SK-N-SH treated with all-trans-retinoic acid at 6 μM for 48 hours (cell line): ENCODE measurements at regions not wholly inside any gene's neighbourhood (a gene's known extent, or its start where the extent isn't known, plus 50 kb on each side); places are given as distances from the start of the nearest gene placed in this dataset.

Source experiments
- ATAC-seq: fragments of 200-7000 bp; cut with Tn5 transposase; 3 replicates; pipeline ENCODE4 v1.9.1; 2020; ENCODE audit warnings: mild to moderate bottlenecking, moderate library complexity
- ARNTL ChIP-seq: fragments of 450-650 bp; formaldehyde crosslinking; IDR thresholded peaks from 2 replicates; pipeline ENCODE4 v1.5.0; 2020; ENCODE audit warnings: low read depth, mild to moderate bottlenecking, moderate library complexity, borderline replicate concordance
- BACH2 ChIP-seq: fragments of 250-450 bp; sonication (Bioruptor Pico); IDR thresholded peaks from 2 replicates; pipeline ENCODE4 v1.9.0; 2021; ENCODE audit warnings: mild to moderate bottlenecking, borderline replicate concordance
- CREB5 ChIP-seq: fragments of 250-450 bp; sonication (Bioruptor Pico); IDR thresholded peaks from 2 replicates; pipeline ENCODE4 v1.5.1; 2020; ENCODE audit warnings: low read depth, mild to moderate bottlenecking, moderate library complexity
- CSDC2 ChIP-seq: fragments of 250-450 bp; sonication (Bioruptor Pico); IDR thresholded peaks from 2 replicates; pipeline ENCODE4 v1.5.0; 2020; ENCODE audit warnings: mild to moderate bottlenecking, moderate library complexity
- ESRRG ChIP-seq: fragments of 250-450 bp; sonication (Bioruptor Pico); IDR thresholded peaks from 2 replicates; pipeline ENCODE4 v1.6.1; 2021; ENCODE audit warnings: mild to moderate bottlenecking
- GLIS3 ChIP-seq: fragments of 250-450 bp; sonication (Bioruptor Pico); IDR thresholded peaks from 2 replicates; pipeline ENCODE4 v1.5.0; 2020; ENCODE audit warnings: mild to moderate bottlenecking, moderate library complexity
- ISL1 ChIP-seq: fragments of 250-450 bp; sonication (Bioruptor Pico); IDR thresholded peaks from 2 replicates; pipeline ENCODE4 v2.1.2; 2022; ENCODE audit warnings: mild to moderate bottlenecking, moderate library complexity
- OSR1 ChIP-seq: fragments of 250-450 bp; sonication (Bioruptor Pico); IDR thresholded peaks from 2 replicates; pipeline ENCODE4 v1.8.0; 2022; ENCODE audit warnings: moderate library complexity, mild to moderate bottlenecking, inconsistent platforms
- POU6F1 ChIP-seq: fragments of 250-450 bp; sonication (Bioruptor Pico); IDR thresholded peaks from 2 replicates; pipeline ENCODE4 v1.8.0; 2021; ENCODE audit warnings: low read depth, mild to moderate bottlenecking, moderate library complexity, borderline replicate concordance
- PPARA ChIP-seq: fragments of 250-450 bp; sonication (Bioruptor Pico); IDR thresholded peaks from 2 replicates; pipeline ENCODE4 v1.5.0; 2020; ENCODE audit warnings: mild to moderate bottlenecking, borderline replicate concordance
- RARB ChIP-seq: fragments of 250-450 bp; sonication (Bioruptor Pico); IDR thresholded peaks from 2 replicates; pipeline ENCODE4 v1.8.0; 2021; ENCODE audit warnings: mild to moderate bottlenecking, moderate library complexity
- SNAI2 ChIP-seq: fragments of 250-450 bp; sonication (Bioruptor Pico); IDR thresholded peaks from 2 replicates; pipeline ENCODE4 v1.5.0; 2020; ENCODE audit warnings: mild to moderate bottlenecking, moderate library complexity
- TCF4 ChIP-seq: fragments of 250-450 bp; sonication (Bioruptor Pico); IDR thresholded peaks from 2 replicates; pipeline ENCODE4 v1.8.0; 2021; ENCODE audit warnings: mild to moderate bottlenecking, moderate library complexity, borderline replicate concordance
- ZC3H10 ChIP-seq: fragments of 250-450 bp; sonication (Bioruptor Pico); IDR thresholded peaks from 2 replicates; pipeline ENCODE4 v1.5.1; 2021; ENCODE audit warnings: mild to moderate bottlenecking, moderate library complexity
- ZFP3 ChIP-seq: fragments of 250-450 bp; sonication (Bioruptor Pico); IDR thresholded peaks from 2 replicates; pipeline ENCODE4 v1.5.0; 2020; ENCODE audit warnings: mild to moderate bottlenecking, moderate library complexity
- ZFP30 ChIP-seq: fragments of 450-650 bp; formaldehyde crosslinking; IDR thresholded peaks from 2 replicates; pipeline ENCODE4 v1.5.0; 2022; ENCODE audit warnings: mild to moderate bottlenecking, moderate library complexity
- ZNF565 ChIP-seq: fragments of 450-650 bp; formaldehyde crosslinking; conservative IDR thresholded peaks from 2 replicates; pipeline ENCODE4 v1.5.0; 2020; ENCODE audit warnings: low read depth, mild to moderate bottlenecking, moderate library complexity
- ZNF70 ChIP-seq: fragments of 450-650 bp; formaldehyde crosslinking; IDR thresholded peaks from 2 replicates; pipeline ENCODE4 v1.5.0; 2020; ENCODE audit warnings: mild to moderate bottlenecking, moderate library complexity
- ZNF8 ChIP-seq: fragments of 450-650 bp; formaldehyde crosslinking; IDR thresholded peaks from 2 replicates; pipeline ENCODE4 v1.5.0; 2020; ENCODE audit warnings: mild to moderate bottlenecking, moderate library complexity
- TF ChIP-seq, protein P1 (sequence below): fragments of 250-450 bp; sonication (Bioruptor Pico); IDR thresholded peaks from 2 replicates; pipeline ENCODE4 v1.5.1; 2021; ENCODE audit warnings: mild to moderate bottlenecking, moderate library complexity
- TF ChIP-seq, protein P2 (sequence below): fragments of 250-450 bp; sonication (Bioruptor Pico); IDR thresholded peaks from 2 replicates; pipeline ENCODE4 v1.8.0; 2020; ENCODE audit warnings: mild to moderate bottlenecking, moderate library complexity, borderline replicate concordance

DNA sequence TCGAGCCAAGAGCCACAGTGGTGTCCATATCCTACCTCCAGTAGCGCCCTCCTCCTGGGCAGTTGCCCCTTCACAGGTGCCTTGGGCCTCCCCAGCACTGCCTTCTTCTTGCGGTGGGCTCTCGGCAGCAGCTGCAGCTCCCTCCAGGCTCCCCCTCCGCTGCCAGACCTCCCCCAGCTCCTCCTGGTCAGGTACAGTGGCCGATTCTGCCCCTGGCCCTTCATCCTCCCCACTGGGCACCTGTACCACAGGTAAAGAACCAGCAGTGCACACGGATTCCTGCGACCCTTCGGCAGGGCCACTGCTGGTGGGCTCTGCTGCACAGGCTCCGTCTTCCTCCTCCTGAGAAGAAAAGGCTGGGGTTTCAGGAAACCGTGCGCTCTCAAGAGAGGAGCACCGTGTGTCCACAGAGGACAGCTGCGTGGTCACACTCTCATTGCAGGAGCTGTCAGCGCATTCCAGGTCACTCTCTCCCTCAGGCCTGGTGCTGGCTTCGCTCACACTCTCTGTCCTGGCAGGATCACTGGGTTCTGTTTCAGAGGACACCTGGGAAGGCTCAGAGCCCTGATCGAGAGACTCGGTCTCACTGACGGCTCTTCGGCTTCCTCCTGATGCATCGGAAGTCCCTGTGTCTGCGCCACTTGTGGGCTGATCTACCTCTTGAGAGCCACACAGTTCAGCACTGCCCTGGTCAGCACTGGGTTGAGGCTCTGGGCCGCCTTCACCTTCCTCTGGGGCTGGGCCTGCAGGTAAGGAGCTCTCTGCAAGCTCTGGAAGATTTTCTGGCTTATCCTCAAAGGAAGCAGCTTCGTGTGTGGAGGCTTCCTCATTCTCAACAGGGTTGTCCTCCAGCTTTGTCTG lies 147.4 kb upstream of the STK17B start (continued):
- no peak for TF ChIP-seq CSDC2 (CRISPR knock-in tag)
- no peak for TF ChIP-seq TCF4 (CRISPR knock-in tag)
- TF ChIP-seq ISL1 (CRISPR knock-in tag), result no peak

- peak; percentile 75 for ATAC-seq
- TF ChIP-seq ZNF565 (CRISPR knock-in tag), result no peak
- no peak for TF ChIP-seq ZNF8 (CRISPR knock-in tag)
- TF ChIP-seq TCF4 (CRISPR knock-in tag), result no peak
- peak; percentile 68 for TF ChIP-seq ISL1 (CRISPR knock-in tag)
These were observed 151.8 kb upstream of the STK17B start for GRCh38 chr2:196322973-196323810.

- TF ChIP-seq ESRRG (CRISPR knock-in tag) (no peak), ISL1 (CRISPR knock-in tag) (peak; percentile 49), ZFP3 (CRISPR knock-in tag) (no peak)
- TF ChIP-seq, all 23 proteins: peak for 1
- ATAC-seq, result peak; percentile 75
These were observed 152.8 kb upstream of the STK17B start for GRCh38 chr2:196324211-196324610.

- ATAC-seq, result no peak
- TF ChIP-seq ZFP30 (CRISPR knock-in tag) (no peak), PPARA (no peak), BACH2 (CRISPR knock-in tag) (no peak), SNAI2 (CRISPR knock-in tag) (no peak), RARB (CRISPR knock-in tag) (no peak), CSDC2 (CRISPR knock-in tag) (no peak), ZNF70 (CRISPR knock-in tag) (no peak), POU6F1 (CRISPR knock-in tag) (no peak), ZFP3 (CRISPR knock-in tag) (no peak), ZC3H10 (no peak), OSR1 (CRISPR knock-in tag) (no peak), ARNTL (CRISPR knock-in tag) (no peak), ESRRG (CRISPR knock-in tag) (no peak), ZNF565 (CRISPR knock-in tag) (no peak), ISL1 (CRISPR knock-in tag) (no peak), GLIS3 (no peak)
- TF ChIP-seq, protein P1, sequence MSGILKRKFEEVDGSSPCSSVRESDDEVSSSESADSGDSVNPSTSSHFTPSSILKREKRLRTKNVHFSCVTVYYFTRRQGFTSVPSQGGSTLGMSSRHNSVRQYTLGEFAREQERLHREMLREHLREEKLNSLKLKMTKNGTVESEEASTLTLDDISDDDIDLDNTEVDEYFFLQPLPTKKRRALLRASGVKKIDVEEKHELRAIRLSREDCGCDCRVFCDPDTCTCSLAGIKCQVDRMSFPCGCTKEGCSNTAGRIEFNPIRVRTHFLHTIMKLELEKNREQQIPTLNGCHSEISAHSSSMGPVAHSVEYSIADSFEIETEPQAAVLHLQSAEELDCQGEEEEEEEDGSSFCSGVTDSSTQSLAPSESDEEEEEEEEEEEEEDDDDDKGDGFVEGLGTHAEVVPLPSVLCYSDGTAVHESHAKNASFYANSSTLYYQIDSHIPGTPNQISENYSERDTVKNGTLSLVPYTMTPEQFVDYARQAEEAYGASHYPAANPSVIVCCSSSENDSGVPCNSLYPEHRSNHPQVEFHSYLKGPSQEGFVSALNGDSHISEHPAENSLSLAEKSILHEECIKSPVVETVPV (CRISPR knock-in tag), result no peak
These were observed 156.8 kb upstream of the STK17B start for GRCh38 chr2:196328088-196328680.

DNA sequence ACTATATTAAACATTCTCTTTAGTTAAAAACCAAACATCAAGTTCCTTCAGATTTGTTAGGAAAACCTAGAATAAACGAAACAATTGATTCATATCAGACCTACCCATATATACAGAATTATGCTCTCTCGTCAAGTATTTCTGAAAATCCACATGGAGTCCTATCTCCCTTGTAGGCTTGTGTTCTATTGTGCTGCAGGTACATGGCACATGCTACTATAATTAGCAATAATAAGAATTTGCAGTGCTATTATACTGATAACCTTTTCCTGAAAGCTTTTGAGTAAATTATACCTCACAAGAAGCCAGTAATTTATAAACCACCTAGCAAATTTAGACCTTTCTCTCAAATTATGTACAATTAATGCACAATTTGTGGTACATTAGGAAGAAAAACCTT lies 158.6 kb upstream of the STK17B start:
- TF ChIP-seq GLIS3 (no peak), TCF4 (CRISPR knock-in tag) (no peak), ZFP30 (CRISPR knock-in tag) (no peak), ZFP3 (CRISPR knock-in tag) (no peak), CREB5 (CRISPR knock-in tag) (no peak), ZNF8 (CRISPR knock-in tag) (no peak), OSR1 (CRISPR knock-in tag) (no peak), ARNTL (CRISPR knock-in tag) (no peak), ZNF70 (CRISPR knock-in tag) (no peak), RARB (CRISPR knock-in tag) (no peak), ZNF565 (CRISPR knock-in tag) (no peak), PPARA (no peak), ZC3H10 (no peak)
- TF ChIP-seq, protein P2, sequence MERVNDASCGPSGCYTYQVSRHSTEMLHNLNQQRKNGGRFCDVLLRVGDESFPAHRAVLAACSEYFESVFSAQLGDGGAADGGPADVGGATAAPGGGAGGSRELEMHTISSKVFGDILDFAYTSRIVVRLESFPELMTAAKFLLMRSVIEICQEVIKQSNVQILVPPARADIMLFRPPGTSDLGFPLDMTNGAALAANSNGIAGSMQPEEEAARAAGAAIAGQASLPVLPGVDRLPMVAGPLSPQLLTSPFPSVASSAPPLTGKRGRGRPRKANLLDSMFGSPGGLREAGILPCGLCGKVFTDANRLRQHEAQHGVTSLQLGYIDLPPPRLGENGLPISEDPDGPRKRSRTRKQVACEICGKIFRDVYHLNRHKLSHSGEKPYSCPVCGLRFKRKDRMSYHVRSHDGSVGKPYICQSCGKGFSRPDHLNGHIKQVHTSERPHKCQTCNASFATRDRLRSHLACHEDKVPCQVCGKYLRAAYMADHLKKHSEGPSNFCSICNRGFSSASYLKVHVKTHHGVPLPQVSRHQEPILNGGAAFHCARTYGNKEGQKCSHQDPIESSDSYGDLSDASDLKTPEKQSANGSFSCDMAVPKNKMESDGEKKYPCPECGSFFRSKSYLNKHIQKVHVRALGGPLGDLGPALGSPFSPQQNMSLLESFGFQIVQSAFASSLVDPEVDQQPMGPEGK (CRISPR knock-in tag), result no peak
- TF ChIP-seq, protein P1 (CRISPR knock-in tag), result no peak
- no peak for ATAC-seq
